Fibroblast of lung (primary cell): ENCODE measurements at regions not wholly inside any gene's neighbourhood (a gene's known extent, or its start where the extent isn't known, plus 50 kb on each side); places are given as distances from the start of the nearest gene placed in this dataset.

Experiments used
- DNase-seq, 2 donors: peaks; one replicate each; pipeline versions ENCODE4 v3.0.0 to v3.0.0-alpha.2; 2010; ENCODE audit warnings: low read depth in 2 of 2
- H2AFZ ChIP-seq: 2 replicates; pipeline ENCODE4 v1.5.1; 2012; ENCODE audit warnings: low read length, control low read depth, inconsistent platforms
- H3K27ac ChIP-seq: 2 replicates; pipeline ENCODE4 v1.5.1; 2011; ENCODE audit warnings: low read length, control low read depth; ENCODE audit not compliant: insufficient read depth
- H3K27me3 ChIP-seq: 2 replicates; pipeline ENCODE4 v1.5.1; 2011; ENCODE audit warnings: mild to moderate bottlenecking, low read length; ENCODE audit not compliant: control insufficient read depth, insufficient read depth
- H3K36me3 ChIP-seq: 2 replicates; pipeline ENCODE4 v1.5.1; 2011; ENCODE audit warnings: low read length; ENCODE audit not compliant: control insufficient read depth, insufficient read depth
- H3K4me1 ChIP-seq: 2 replicates; pipeline ENCODE4 v1.5.1; 2011; ENCODE audit warnings: low read length; ENCODE audit not compliant: control insufficient read depth, insufficient read depth; ENCODE audit errors: extremely low read depth
- H3K4me2 ChIP-seq: 2 replicates; pipeline ENCODE4 v1.5.1; 2011; ENCODE audit warnings: low read length, control low read depth; ENCODE audit not compliant: insufficient read depth; ENCODE audit errors: extremely low read depth
- H3K4me3 ChIP-seq, 4 experiments: fragments of 200-600 bp in 1 of 4; sonication (generic) in 1 of 4; replicated peaks in 1 of 4; 2 replicates each; pipeline ENCODE4 v1.5.1; 2011 to 2016; ENCODE audit warnings: low read length in 4 of 4, low read depth in 3 of 4, mild to moderate bottlenecking in 3 of 4, control low read depth in 2 of 4, inconsistent platforms in 1 of 4, mixed read lengths in 1 of 4; ENCODE audit not compliant: insufficient read depth in 1 of 4; ENCODE audit errors: control extremely low read depth in 1 of 4
- H3K79me2 ChIP-seq: 2 replicates; pipeline ENCODE4 v1.5.1; 2012; ENCODE audit warnings: mild to moderate bottlenecking, low read length, inconsistent platforms; ENCODE audit not compliant: control insufficient read depth, insufficient read depth
- H3K9ac ChIP-seq: 2 replicates; pipeline ENCODE4 v1.5.1; 2011; ENCODE audit warnings: mild to moderate bottlenecking, low read length, control low read depth; ENCODE audit not compliant: insufficient read depth
- H3K9me3 ChIP-seq: 2 replicates; pipeline ENCODE4 v1.5.1; 2012; ENCODE audit warnings: low read depth, low read length; ENCODE audit not compliant: control insufficient read depth, insufficient read depth
- H4K20me1 ChIP-seq: 2 replicates; pipeline ENCODE4 v1.5.1; 2011; ENCODE audit warnings: low read length; ENCODE audit not compliant: control insufficient read depth, insufficient read depth; ENCODE audit errors: extremely low read depth
- CTCF ChIP-seq, 2 donors: IDR thresholded peaks in 1 of 2; conservative IDR thresholded peaks in 1 of 2; 1 replicate in 1 of 2; 2 replicates in 1 of 2; pipeline ENCODE4 v1.5.1; 2011 to 2012; ENCODE audit warnings: low read length in 2 of 2, control low read depth in 1 of 2, inconsistent platforms in 1 of 2, low read depth in 1 of 2, mild to moderate bottlenecking in 1 of 2
- EZH2 ChIP-seq: IDR thresholded peaks from 2 replicates; pipeline ENCODE4 v1.5.1; 2012; ENCODE audit warnings: low read length, control low read depth, mild to moderate bottlenecking; ENCODE audit errors: missing control alignments

- Histone ChIP-seq H3K27ac (no peak overlapping the region), H3K36me3 (no peaks in the 10 kb centered on the region), H3K9me3 (no peaks in the 10 kb centered on the region), H3K9ac (no peak overlapping the region), H4K20me1 (no peaks in the 10 kb centered on the region), H3K4me2 (no peak overlapping the region), H3K79me2 (no peaks in the 10 kb centered on the region), H3K4me1 (peaks cover 10% of the 10 kb centered on the region), H3K27me3 (no peaks in the 10 kb centered on the region), H3K4me3 (no peak overlapping the region), H2AFZ (no peak overlapping the region)
- no peak for TF ChIP-seq CTCF (conservative IDR thresholded peaks at IDR 0.05 in 1 of 2, IDR thresholded peaks at IDR 0.05 in 1 of 2; ENCODE audit: low read depth in 1 of 2, low read length in 2 of 2)
- no peak for TF ChIP-seq EZH2
- peak in 1 of 2 donors; percentile 25 for DNase-seq
Observed at GRCh38 chr20:58106143-58106750, 122.2 kb downstream of the ANKRD60 start.

GRCh38 chr20:58103961-58104360, 124.5 kb downstream of the ANKRD60 start:
- DNase-seq, result no peak
- Histone ChIP-seq H3K36me3 (no peaks in the 10 kb centered on the region), H3K9me3 (no peaks in the 10 kb centered on the region), H3K9ac (no peak overlapping the region), H3K4me1 (no peaks in the 10 kb centered on the region), H3K27me3 (peaks cover 3% of the 10 kb centered on the region), H3K4me2 (no peak overlapping the region), H2AFZ (no peak overlapping the region), H4K20me1 (no peaks in the 10 kb centered on the region), H3K27ac (no peak overlapping the region), H3K4me3 (no peak overlapping the region), H3K79me2 (no peaks in the 10 kb centered on the region)
- TF ChIP-seq CTCF (conservative IDR thresholded peaks at IDR 0.05 in 1 of 2, IDR thresholded peaks at IDR 0.05 in 1 of 2; ENCODE audit: low read depth in 1 of 2, low read length in 2 of 2) (no peak), EZH2 (no peak)

- Histone ChIP-seq H4K20me1 (no peaks in the 10 kb centered on the region), H3K79me2 (no peaks in the 10 kb centered on the region), H3K4me3 (no peak overlapping the region), H3K36me3 (no peaks in the 10 kb centered on the region), H3K4me1 (no peaks in the 10 kb centered on the region), H3K27ac (no peak overlapping the region), H3K27me3 (peaks cover 3% of the 10 kb centered on the region), H3K9ac (no peak overlapping the region), H2AFZ (no peak overlapping the region), H3K4me2 (no peak overlapping the region), H3K9me3 (no peaks in the 10 kb centered on the region)
- TF ChIP-seq CTCF (conservative IDR thresholded peaks at IDR 0.05 in 1 of 2, IDR thresholded peaks at IDR 0.05 in 1 of 2; ENCODE audit: low read depth in 1 of 2, low read length in 2 of 2) (no peak), EZH2 (no peak)
- no peak for DNase-seq
Observed at GRCh38 chr20:58103517-58103904, 124.9 kb downstream of the ANKRD60 start.
